GM18520 (cell line): ENCODE measurements at regions not wholly inside any gene's neighbourhood (a gene's known extent, or its start where the extent isn't known, plus 50 kb on each side); places are given as distances from the start of the nearest gene placed in this dataset.
A peak's percentile ranks its signal among the peaks of the same experiment; 100 is the strongest.
"Not testable (repeated sequence)": the region's sequence is repeated elsewhere in the genome, so short reads cannot be mapped to it uniquely, and the experiment has no call there.

Experiments used
- ATAC-seq: cut with Tn5 transposase; IDR thresholded peaks from one replicate; pipeline ENCODE4 v1.9.1; 2021; ENCODE audit not compliant: unreplicated experiment

- no peak for ATAC-seq
Measured at GRCh38 chr4:153098427-153098826, 105.8 kb upstream of the TRIM2 start.

- ATAC-seq = no peak
Measured at GRCh38 chr4:153099391-153100140, 104.7 kb upstream of the TRIM2 start.

GRCh38 chr4:153106736-153107135 lies 97.5 kb upstream of the TRIM2 start:
- not testable (repeated sequence) for ATAC-seq

GRCh38 chr4:153107246-153107645 lies 97.0 kb upstream of the TRIM2 start:
- no peak for ATAC-seq

- no peak for ATAC-seq
Measured at GRCh38 chr4:153109296-153109849, 94.9 kb upstream of the TRIM2 start.

- no peak for ATAC-seq
Measured at GRCh38 chr4:153110739-153111138, 93.5 kb upstream of the TRIM2 start.

- ATAC-seq = no peak
Measured at GRCh38 chr4:153111426-153112040, 92.7 kb upstream of the TRIM2 start.

GRCh38 chr4:153112041-153112441 lies 92.2 kb upstream of the TRIM2 start:
- ATAC-seq = no peak

GRCh38 chr4:153113061-153113837 lies 91.0 kb upstream of the TRIM2 start:
- no peak for ATAC-seq

- no peak for ATAC-seq
Measured at GRCh38 chr4:153113838-153114105, 90.5 kb upstream of the TRIM2 start.

- ATAC-seq = no peak
Measured at GRCh38 chr4:153114771-153115321, 89.4 kb upstream of the TRIM2 start.

GRCh38 chr4:153115322-153116290 lies 88.6 kb upstream of the TRIM2 start:
- ATAC-seq = peak; percentile 80

GRCh38 chr4:153116291-153116680 lies 88.0 kb upstream of the TRIM2 start:
- ATAC-seq = no peak

- ATAC-seq = no peak
Measured at GRCh38 chr4:153116801-153117200, 87.4 kb upstream of the TRIM2 start.

GRCh38 chr4:153117554-153117953 lies 86.7 kb upstream of the TRIM2 start:
- ATAC-seq = no peak

- ATAC-seq = no peak
Measured at GRCh38 chr4:153119626-153120025, 84.6 kb upstream of the TRIM2 start.

GRCh38 chr4:153120235-153120634 lies 84.0 kb upstream of the TRIM2 start:
- no peak for ATAC-seq

GRCh38 chr4:153122855-153123254 lies 81.4 kb upstream of the TRIM2 start:
- ATAC-seq = no peak

GRCh38 chr4:153126137-153126536 lies 78.1 kb upstream of the TRIM2 start:
- no peak for ATAC-seq

GRCh38 chr4:153127760-153128494 lies 76.3 kb upstream of the TRIM2 start:
- ATAC-seq = no peak
